Uterus (tissue), 2 donors: ENCODE measurements at regions not wholly inside any gene's neighbourhood (a gene's known extent, or its start where the extent isn't known, plus 50 kb on each side); places are given as distances from the start of the nearest gene placed in this dataset.

Source experiments
- POLR2A ChIP-seq, 2 donors: fragments of 450-650 bp; IDR thresholded peaks; one replicate each; pipeline ENCODE4 v1.6.1; 2016; ENCODE audit warnings: antibody characterized with exemption in 2 of 2, mild to moderate bottlenecking in 1 of 2, moderate library complexity in 1 of 2
- TF ChIP-seq, protein P1 (sequence below), 4 experiments: fragments of 200-600 bp in 2 of 4; fragments of 450-650 bp in 2 of 4; sonication (generic) in 2 of 4; IDR thresholded peaks; one replicate each; pipeline ENCODE4 v1.5.1; 2016 to 2019; ENCODE audit warnings: antibody characterized with exemption in 4 of 4, mild to moderate bottlenecking in 2 of 4, moderate library complexity in 1 of 4

DNA sequence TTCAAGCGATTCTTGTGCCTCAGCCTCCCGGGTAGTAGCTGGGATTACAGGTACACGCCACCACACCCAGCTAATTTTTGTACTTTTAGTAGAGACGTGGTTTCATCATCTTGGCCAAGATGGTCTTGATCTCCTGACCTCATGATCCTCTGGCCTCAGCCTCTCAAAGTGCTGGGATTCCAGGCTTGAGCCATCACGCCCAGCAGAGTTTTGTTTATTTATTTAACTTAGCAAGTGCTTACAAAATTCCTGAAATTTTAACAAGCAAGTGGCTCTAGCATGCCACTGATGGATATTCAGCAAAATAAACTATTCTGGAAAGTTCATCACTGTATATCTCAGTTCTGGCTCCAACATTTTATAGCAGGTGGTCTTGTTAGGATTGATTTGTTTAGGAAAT is 585.9 kb downstream of the OTOL1 start:
- TF ChIP-seq, protein P1, sequence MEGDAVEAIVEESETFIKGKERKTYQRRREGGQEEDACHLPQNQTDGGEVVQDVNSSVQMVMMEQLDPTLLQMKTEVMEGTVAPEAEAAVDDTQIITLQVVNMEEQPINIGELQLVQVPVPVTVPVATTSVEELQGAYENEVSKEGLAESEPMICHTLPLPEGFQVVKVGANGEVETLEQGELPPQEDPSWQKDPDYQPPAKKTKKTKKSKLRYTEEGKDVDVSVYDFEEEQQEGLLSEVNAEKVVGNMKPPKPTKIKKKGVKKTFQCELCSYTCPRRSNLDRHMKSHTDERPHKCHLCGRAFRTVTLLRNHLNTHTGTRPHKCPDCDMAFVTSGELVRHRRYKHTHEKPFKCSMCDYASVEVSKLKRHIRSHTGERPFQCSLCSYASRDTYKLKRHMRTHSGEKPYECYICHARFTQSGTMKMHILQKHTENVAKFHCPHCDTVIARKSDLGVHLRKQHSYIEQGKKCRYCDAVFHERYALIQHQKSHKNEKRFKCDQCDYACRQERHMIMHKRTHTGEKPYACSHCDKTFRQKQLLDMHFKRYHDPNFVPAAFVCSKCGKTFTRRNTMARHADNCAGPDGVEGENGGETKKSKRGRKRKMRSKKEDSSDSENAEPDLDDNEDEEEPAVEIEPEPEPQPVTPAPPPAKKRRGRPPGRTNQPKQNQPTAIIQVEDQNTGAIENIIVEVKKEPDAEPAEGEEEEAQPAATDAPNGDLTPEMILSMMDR (IDR thresholded peaks at IDR 0.05), result no peak
- no peak for TF ChIP-seq POLR2A (IDR thresholded peaks at IDR 0.05)
